ENCODE measurements at regions not wholly inside any gene's neighbourhood (a gene's known extent, or its start where the extent isn't known, plus 50 kb on each side); places are given as distances from the start of the nearest gene placed in this dataset.
"Not testable (repeated sequence)": the region's sequence is repeated elsewhere in the genome, so short reads cannot be mapped to it uniquely, and the experiment has no call there.

DNA sequence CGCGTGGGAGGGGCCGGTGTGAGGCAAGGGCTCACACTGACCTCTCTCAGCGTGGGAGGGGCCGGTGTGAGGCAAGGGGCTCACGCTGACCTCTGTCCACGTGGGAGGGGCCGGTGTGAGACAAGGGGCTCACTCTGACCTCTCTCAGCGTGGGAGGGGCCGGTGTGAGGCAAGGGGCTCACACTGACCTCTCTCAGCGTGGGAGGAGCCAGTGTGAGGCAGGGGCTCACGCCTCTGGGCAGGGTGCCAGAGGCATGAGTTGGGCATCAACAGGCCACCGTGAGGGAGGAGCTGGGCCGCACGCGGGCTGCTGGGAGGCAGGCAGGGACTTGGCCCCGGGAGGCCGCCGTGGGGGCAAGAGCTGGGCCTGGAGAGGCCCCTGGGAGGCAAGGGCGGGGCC lies 91.0 kb downstream of the PLPP2 start:
- peak in 1 of 2 donors; percentile 26 for DNase-seq
- not testable (repeated sequence) for H3K4me3 ChIP-seq; H3K9me3 ChIP-seq; H3K36me3 ChIP-seq; H3K4me1 ChIP-seq; H3K27ac ChIP-seq; H3K27me3 ChIP-seq; ATAC-seq (ENCODE audit: low FRiP score in 2 of 2)
- no CpG with 5 or more reads among the region's 20 CpGs for WGBS, 2 donors

Data from upper lobe of left lung (tissue), 6 donors.